GM12892 (cell line): ENCODE measurements at regions not wholly inside any gene's neighbourhood (a gene's known extent, or its start where the extent isn't known, plus 50 kb on each side); places are given as distances from the start of the nearest gene placed in this dataset.

Experiments
- POLR2A ChIP-seq: IDR thresholded peaks from 2 replicates; pipeline ENCODE4 v1.6.1; 2011; ENCODE audit warnings: low read depth, low read length, control low read depth
- POLR2AphosphoS5 ChIP-seq: IDR thresholded peaks from 2 replicates; pipeline ENCODE4 v1.6.1; 2011; ENCODE audit warnings: low read depth, low read length, control low read depth
- TAF1 ChIP-seq: IDR thresholded peaks from 2 replicates; pipeline ENCODE4 v1.6.1; 2011; ENCODE audit warnings: low read depth, mild to moderate bottlenecking, control low read depth, low read length, borderline replicate concordance

- TF ChIP-seq TAF1, result no peak
- TF ChIP-seq POLR2AphosphoS5, result no peak
- TF ChIP-seq POLR2A, result no peak
Measured at GRCh38 chrX:113274791-113275190, 434.2 kb upstream of the AMOT start.
